HUES48 (cell line): ENCODE measurements at regions not wholly inside any gene's neighbourhood (a gene's known extent, or its start where the extent isn't known, plus 50 kb on each side); places are given as distances from the start of the nearest gene placed in this dataset.

Source experiments
- H3K27ac ChIP-seq: one replicate; pipeline ENCODE4 v1.7.0; 2013; ENCODE audit warnings: low read depth, low read length, inconsistent platforms
- H3K27me3 ChIP-seq: 2 replicates; pipeline ENCODE4 v1.6.1; 2013; ENCODE audit warnings: mild to moderate bottlenecking, low read length; ENCODE audit not compliant: control insufficient read depth, insufficient read depth
- H3K36me3 ChIP-seq: 2 replicates; pipeline ENCODE4 v1.6.1; 2013; ENCODE audit warnings: low read length; ENCODE audit not compliant: control insufficient read depth, insufficient read depth
- H3K4me1 ChIP-seq: 2 replicates; pipeline ENCODE4 v1.6.1; 2013; ENCODE audit warnings: mild to moderate bottlenecking, low read length; ENCODE audit not compliant: control insufficient read depth, insufficient read depth
- H3K4me3 ChIP-seq: 2 replicates; pipeline ENCODE4 v1.5.1; 2013; ENCODE audit warnings: mild to moderate bottlenecking, low read depth, low read length
- H3K9ac ChIP-seq: 2 replicates; pipeline ENCODE4 v1.6.1; 2013; ENCODE audit warnings: mild to moderate bottlenecking, low read depth, low read length, moderate library complexity
- H3K9me3 ChIP-seq: 2 replicates; pipeline ENCODE4 v1.6.1; 2013; ENCODE audit warnings: low read length; ENCODE audit not compliant: control insufficient read depth, insufficient read depth

DNA sequence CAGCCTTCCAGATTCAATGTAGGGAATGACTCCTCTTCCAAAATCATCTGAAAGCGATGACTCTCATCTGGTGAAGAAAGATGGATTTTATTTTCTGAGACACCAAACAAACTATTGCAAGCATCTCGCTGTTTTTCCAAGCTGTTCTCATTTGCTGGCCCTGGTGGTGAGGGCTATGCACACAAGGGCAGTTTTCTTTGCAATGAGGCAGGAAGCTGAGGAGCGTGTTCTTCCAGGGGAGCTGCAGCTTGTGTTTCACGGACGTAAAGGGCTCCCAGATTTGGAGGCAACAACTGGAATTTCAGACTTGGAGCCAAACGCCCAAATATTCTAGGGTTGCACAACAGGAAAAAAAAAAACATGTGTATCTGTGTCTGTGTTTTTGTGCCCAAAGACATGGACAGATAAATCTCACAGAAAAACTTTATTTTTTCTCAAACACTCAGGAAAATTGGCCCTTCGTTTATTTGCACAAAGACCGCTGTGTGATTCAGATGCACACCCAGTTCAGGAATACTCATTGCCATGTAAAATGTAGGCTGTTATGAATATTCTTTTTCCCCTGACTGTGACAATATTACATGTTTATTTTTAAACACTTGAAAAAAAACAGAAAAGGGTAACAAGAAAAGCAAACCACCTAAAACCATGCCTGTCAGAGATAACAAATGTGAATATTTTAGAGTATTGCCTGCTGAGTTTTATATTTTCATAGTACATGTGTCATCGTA, 151.3 kb downstream of the GAS1 start:
- H3K9ac ChIP-seq, result no peak overlapping the region
- H3K4me1 ChIP-seq, result peaks cover 25% of the 10 kb centered on the region
- no peaks in the 10 kb centered on the region for H3K27me3 ChIP-seq
- no peaks in the 10 kb centered on the region for H3K36me3 ChIP-seq
- H3K4me3 ChIP-seq, result no peak overlapping the region
- no peaks in the 10 kb centered on the region for H3K9me3 ChIP-seq
- no peak overlapping the region for H3K27ac ChIP-seq

DNA sequence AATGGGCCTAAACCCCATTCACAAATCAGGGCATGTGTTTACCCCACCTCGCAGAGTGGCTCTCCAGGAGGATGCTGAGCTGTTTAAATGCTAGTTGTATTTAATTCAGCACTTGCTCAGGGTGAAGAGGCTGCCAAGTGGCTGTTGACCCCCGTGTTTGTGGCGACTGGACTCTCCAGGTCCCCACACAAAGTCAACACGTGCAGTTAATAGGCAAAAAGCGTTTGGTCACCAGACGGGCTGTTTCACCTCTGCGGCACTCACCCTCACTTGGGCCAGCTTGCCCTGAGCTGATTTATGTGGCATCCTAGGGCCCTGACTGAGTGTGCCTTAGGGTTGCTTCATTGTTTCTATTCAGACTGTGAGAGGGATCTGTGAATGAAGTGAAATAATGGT, 152.3 kb downstream of the GAS1 start:
- H3K27me3 ChIP-seq, result no peaks in the 10 kb centered on the region
- H3K9ac ChIP-seq, result no peak overlapping the region
- H3K27ac ChIP-seq, result no peak overlapping the region
- no peaks in the 10 kb centered on the region for H3K36me3 ChIP-seq
- H3K9me3 ChIP-seq, result no peaks in the 10 kb centered on the region
- peaks cover 22% of the 10 kb centered on the region for H3K4me1 ChIP-seq
- no peak overlapping the region for H3K4me3 ChIP-seq

DNA sequence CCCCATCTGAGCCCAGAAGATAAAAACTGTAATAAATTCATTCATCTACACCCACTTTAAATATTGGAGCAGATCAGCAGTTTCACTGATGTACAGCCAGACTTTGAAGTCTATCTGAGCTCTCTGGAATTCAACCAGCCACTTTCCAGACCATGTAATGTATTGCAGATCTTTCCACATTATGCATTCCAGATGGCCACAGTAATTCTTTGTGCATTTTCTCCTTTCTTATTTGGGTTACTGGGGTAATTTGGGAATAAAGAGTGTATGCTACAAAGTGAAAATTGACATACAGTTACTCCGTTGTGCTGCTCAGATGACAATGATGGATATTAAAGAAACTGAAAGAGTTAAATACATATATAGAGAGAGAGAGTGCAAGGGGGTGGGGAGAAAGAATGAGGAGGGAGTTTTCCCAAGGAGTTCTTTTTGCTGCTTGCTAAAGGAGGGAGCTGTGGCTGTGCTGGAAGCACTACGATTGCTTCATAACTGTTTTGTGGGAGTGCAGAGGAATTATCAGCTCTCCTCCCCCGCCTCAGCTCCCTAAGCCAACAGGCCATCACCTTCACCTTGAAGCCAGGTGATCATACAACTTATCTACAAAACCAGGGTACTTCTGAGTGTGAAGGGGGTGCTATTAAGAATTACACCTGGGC, 152.8 kb downstream of the GAS1 start:
- Histone ChIP-seq H3K4me1 (peaks cover 22% of the 10 kb centered on the region), H3K27me3 (no peaks in the 10 kb centered on the region), H3K9ac (no peak overlapping the region), H3K27ac (no peak overlapping the region), H3K36me3 (no peaks in the 10 kb centered on the region), H3K4me3 (no peak overlapping the region), H3K9me3 (no peaks in the 10 kb centered on the region)

DNA sequence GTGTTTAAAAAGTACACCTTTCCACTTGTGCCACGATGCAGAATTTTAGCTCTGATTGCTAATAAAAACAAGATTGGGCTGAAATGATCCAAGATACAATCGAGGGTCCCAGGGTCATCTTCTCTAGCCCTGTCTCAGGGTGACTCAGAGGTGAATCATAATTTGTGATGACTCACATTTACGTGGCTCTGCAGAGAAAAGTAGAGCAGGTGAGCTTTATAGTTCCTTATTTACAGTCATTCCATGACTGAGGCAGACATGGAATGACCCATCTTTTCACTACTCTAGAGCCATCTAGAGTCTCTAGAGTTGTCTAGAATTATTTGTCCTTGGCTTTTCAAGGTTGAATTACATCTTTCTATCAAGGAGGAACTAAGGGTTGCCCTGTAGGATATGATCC, 155.2 kb downstream of the GAS1 start:
- Histone ChIP-seq H3K36me3 (no peaks in the 10 kb centered on the region), H3K9ac (no peak overlapping the region), H3K27me3 (no peaks in the 10 kb centered on the region), H3K4me1 (peaks cover 22% of the 10 kb centered on the region), H3K9me3 (no peaks in the 10 kb centered on the region), H3K27ac (no peak overlapping the region), H3K4me3 (no peak overlapping the region)

DNA sequence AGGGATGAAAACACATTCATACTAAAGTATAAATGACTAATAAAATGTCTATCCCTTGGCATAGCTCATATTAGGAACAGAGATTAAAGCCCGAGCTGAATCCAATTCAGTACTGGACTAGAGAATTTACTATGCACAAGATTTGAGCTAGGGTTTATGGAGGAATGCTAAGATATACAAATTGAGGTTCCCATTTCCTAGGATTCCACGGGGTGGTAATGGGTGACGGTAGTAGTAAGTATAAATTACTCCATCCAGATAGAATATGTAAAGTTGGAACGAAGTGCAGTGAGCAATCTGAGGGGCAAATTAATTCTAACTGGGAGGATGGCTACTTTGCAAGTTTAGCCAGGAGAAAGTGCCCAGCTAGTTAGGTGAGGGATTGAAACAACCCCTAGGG, 156.5 kb downstream of the GAS1 start:
- H3K9me3 ChIP-seq, result no peaks in the 10 kb centered on the region
- no peaks in the 10 kb centered on the region for H3K27me3 ChIP-seq
- no peak overlapping the region for H3K27ac ChIP-seq
- no peak overlapping the region for H3K4me3 ChIP-seq
- H3K36me3 ChIP-seq, result no peaks in the 10 kb centered on the region
- H3K9ac ChIP-seq, result no peak overlapping the region
- H3K4me1 ChIP-seq, result peaks cover 16% of the 10 kb centered on the region

DNA sequence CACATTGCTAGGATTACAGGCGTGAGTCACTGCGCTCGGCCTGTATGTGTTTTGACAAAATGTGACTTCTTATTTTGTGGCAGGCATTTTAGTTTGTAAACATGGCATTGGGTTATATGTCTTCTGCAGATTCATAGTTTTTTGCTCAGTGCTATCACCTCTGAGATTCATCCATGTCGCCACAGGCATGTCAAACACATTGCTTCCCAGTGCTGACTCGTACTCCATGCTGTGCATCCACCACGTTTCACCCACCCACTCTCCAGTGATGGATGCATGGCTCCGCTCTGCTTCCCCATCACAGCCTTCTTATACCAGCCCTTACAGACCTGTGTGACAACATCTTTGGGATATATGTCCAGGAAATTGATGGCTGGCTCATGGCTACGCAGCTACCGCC, 158.8 kb downstream of the GAS1 start:
- Histone ChIP-seq H3K4me1 (no peaks in the 10 kb centered on the region), H3K27me3 (no peaks in the 10 kb centered on the region), H3K9ac (no peak overlapping the region), H3K9me3 (no peaks in the 10 kb centered on the region), H3K4me3 (no peak overlapping the region), H3K27ac (no peak overlapping the region), H3K36me3 (no peaks in the 10 kb centered on the region)

DNA sequence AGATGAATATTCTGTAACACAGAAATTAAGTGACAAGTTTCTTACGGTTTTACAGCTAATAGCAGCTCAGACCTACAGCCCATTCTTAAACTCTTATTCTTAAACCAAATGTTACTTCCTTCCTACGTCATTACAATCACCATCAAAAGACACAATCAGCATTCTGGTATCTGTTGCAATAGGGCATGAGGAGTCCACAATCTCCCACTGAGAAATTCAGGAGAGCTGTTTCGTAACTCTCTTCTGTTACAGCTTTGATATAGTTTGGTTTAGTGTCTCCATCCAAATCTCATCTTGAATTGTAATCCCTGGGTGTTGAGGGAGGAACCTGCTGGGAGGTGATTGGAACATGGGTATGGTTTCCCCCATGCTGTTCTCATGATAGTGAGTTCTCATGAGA, 163.4 kb downstream of the GAS1 start:
- no peak overlapping the region for H3K27ac ChIP-seq
- H3K36me3 ChIP-seq, result no peaks in the 10 kb centered on the region
- H3K9me3 ChIP-seq, result no peaks in the 10 kb centered on the region
- no peaks in the 10 kb centered on the region for H3K27me3 ChIP-seq
- no peak overlapping the region for H3K9ac ChIP-seq
- no peaks in the 10 kb centered on the region for H3K4me1 ChIP-seq
- H3K4me3 ChIP-seq, result no peak overlapping the region

DNA sequence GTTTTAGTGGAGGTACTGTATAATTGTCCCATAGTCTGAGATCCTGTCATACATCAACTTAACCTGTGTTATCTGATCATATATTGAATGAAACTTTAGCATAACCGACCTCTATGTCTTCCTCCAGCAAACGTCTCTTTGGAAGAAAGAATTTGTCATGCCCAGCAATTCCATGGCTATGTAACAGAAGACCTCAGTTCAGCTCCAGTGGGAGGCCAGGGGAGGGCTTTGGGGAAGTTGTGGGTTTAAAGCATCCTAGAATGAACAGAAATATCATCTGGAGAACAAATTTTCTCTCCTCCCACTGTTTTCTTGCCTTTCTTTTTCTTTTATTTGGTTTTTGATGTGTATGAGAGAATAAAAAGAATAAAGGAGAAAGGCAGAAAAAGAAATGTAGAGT, 164.5 kb downstream of the GAS1 start:
- Histone ChIP-seq H3K9ac (no peak overlapping the region), H3K27ac (no peak overlapping the region), H3K4me3 (no peak overlapping the region)

DNA sequence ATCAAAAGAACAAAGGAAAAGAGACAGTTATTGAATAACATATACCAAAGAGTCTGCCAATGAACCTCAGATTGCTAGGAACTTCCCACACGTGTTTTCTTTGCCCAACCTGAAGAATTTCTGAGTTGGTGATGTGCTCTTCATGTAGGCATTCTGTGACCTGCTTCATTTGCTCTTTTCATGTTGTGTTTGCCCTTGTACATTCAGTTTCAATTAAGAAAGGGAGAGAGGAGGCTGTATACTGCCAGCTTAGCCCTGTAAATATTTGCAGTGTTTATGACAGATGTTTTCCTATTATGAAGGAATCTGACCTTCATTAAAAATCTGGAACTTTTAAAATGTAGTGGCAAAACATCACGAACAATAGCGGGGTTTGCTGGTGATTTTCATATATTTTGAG, 168.5 kb downstream of the GAS1 start:
- no peaks in the 10 kb centered on the region for H3K9me3 ChIP-seq

More for the DNA sequence above, 164.5 kb downstream of the GAS1 start:
- H3K9me3 ChIP-seq, result no peaks in the 10 kb centered on the region
- no peaks in the 10 kb centered on the region for H3K27me3 ChIP-seq
- no peaks in the 10 kb centered on the region for H3K36me3 ChIP-seq
- H3K4me1 ChIP-seq, result no peaks in the 10 kb centered on the region

DNA sequence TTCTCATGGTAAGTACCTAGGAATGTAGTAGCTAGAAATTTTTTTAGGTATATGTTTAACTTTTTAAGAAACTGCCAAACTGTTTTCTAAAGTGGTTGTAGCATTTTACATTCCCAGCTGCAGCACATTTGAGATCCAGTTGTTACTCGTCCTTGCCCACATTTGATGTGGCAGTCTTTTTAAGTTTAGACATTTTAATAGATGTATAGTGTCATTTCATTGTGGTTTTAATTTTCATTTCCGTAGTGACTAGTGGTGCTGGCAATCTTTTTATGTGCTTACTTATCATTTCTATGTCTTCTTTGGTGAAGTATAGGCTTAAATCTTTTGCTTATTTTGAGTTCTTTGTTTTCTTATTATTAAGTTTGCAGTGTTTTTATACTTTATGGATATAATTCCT, 171.6 kb downstream of the GAS1 start:
- no peaks in the 10 kb centered on the region for H3K4me1 ChIP-seq
- no peak overlapping the region for H3K4me3 ChIP-seq
- no peaks in the 10 kb centered on the region for H3K27me3 ChIP-seq
- H3K36me3 ChIP-seq, result no peaks in the 10 kb centered on the region
- no peak overlapping the region for H3K9ac ChIP-seq
- no peaks in the 10 kb centered on the region for H3K9me3 ChIP-seq
- no peak overlapping the region for H3K27ac ChIP-seq

More for the DNA sequence above, 168.5 kb downstream of the GAS1 start:
- Histone ChIP-seq H3K9ac (no peak overlapping the region), H3K4me3 (no peak overlapping the region), H3K27ac (no peak overlapping the region), H3K27me3 (no peaks in the 10 kb centered on the region), H3K36me3 (no peaks in the 10 kb centered on the region), H3K4me1 (no peaks in the 10 kb centered on the region)

DNA sequence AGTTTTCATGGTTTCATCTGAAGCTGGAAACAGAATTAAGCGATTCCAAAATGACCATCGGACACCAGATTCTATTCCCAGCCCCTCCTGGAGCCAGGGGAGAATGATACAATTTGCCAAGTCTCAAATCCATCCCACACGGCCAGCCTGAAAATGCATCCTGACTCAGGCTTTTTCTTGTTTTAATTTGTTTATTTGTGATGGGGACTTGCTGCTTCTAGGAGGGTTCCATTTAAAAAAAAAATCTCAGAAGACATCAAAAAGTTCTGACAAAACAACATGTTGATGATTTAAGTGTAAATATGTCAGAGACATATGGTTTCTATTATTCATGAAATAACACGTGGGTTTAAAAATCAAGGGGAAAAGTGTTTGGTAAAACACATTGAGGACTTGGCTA, 173.2 kb downstream of the GAS1 start:
- Histone ChIP-seq H3K9ac (no peak overlapping the region), H3K36me3 (no peaks in the 10 kb centered on the region), H3K4me1 (no peaks in the 10 kb centered on the region), H3K4me3 (no peak overlapping the region), H3K27ac (no peak overlapping the region), H3K9me3 (no peaks in the 10 kb centered on the region), H3K27me3 (no peaks in the 10 kb centered on the region)
